ENCODE measurements at regions not wholly inside any gene's neighbourhood (a gene's known extent, or its start where the extent isn't known, plus 50 kb on each side); places are given as distances from the start of the nearest gene placed in this dataset.

- TF ChIP-seq, protein P1, sequence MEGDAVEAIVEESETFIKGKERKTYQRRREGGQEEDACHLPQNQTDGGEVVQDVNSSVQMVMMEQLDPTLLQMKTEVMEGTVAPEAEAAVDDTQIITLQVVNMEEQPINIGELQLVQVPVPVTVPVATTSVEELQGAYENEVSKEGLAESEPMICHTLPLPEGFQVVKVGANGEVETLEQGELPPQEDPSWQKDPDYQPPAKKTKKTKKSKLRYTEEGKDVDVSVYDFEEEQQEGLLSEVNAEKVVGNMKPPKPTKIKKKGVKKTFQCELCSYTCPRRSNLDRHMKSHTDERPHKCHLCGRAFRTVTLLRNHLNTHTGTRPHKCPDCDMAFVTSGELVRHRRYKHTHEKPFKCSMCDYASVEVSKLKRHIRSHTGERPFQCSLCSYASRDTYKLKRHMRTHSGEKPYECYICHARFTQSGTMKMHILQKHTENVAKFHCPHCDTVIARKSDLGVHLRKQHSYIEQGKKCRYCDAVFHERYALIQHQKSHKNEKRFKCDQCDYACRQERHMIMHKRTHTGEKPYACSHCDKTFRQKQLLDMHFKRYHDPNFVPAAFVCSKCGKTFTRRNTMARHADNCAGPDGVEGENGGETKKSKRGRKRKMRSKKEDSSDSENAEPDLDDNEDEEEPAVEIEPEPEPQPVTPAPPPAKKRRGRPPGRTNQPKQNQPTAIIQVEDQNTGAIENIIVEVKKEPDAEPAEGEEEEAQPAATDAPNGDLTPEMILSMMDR (IDR thresholded peaks at IDR 0.05; ENCODE audit: low read length), result no peak
- TF ChIP-seq EZH2 (IDR thresholded peaks at IDR 0.05; ENCODE audit: borderline replicate concordance, low read length), result no peak
Measured at GRCh38 chr4:170581969-170582368, 492.2 kb upstream of the AADAT start.

Measured in OCI-LY1 (cell line).